H1 (cell line): ENCODE measurements at regions not wholly inside any gene's neighbourhood (a gene's known extent, or its start where the extent isn't known, plus 50 kb on each side); places are given as distances from the start of the nearest gene placed in this dataset.

Experiments used
- ASH2L ChIP-seq: fragments of 200-600, 300-600 bp; sonication (generic); IDR thresholded peaks from one replicate; pipeline ENCODE4 v1.7.1; 2017; ENCODE audit warnings: low read length
- GABPA ChIP-seq: IDR thresholded peaks from 2 replicates; pipeline ENCODE4 v1.6.1; 2011; ENCODE audit warnings: mild to moderate bottlenecking, low read length, moderate library complexity, borderline replicate concordance; ENCODE audit not compliant: insufficient read depth
- GTF2F1 ChIP-seq: IDR thresholded peaks from 2 replicates; pipeline ENCODE4 v1.6.1; 2012; ENCODE audit warnings: low read depth, low read length, improper control_type of control experiment, borderline replicate concordance
- JUND ChIP-seq: IDR thresholded peaks from 2 replicates; pipeline ENCODE4 v1.6.1; 2011; ENCODE audit warnings: mild to moderate bottlenecking, improper control_type of control experiment, low read length
- RFX5 ChIP-seq: IDR thresholded peaks from 2 replicates; pipeline ENCODE4 v1.6.1; 2011; ENCODE audit warnings: low read depth, low read length, improper control_type of control experiment, borderline replicate concordance
- SIX5 ChIP-seq: IDR thresholded peaks from 2 replicates; pipeline ENCODE4 v1.6.1; 2011; ENCODE audit warnings: mild to moderate bottlenecking, low read depth, low read length
- TCF12 ChIP-seq: IDR thresholded peaks from 2 replicates; pipeline ENCODE4 v1.6.1; 2011; ENCODE audit warnings: low read depth, mild to moderate bottlenecking, low read length
- ZNF274 ChIP-seq: IDR thresholded peaks from 2 replicates; pipeline ENCODE4 v1.7.0; 2012; ENCODE audit warnings: low read length, borderline replicate concordance; ENCODE audit errors: extremely low read depth
- TF ChIP-seq, protein P1 (sequence below), 3 experiments: IDR thresholded peaks; 1 replicate in 2 of 3; 2 replicates in 1 of 3; pipeline versions ENCODE4 v1.5.1 to v1.6.1; 2011; ENCODE audit warnings: low read length in 3 of 3, mild to moderate bottlenecking in 3 of 3, inconsistent platforms in 2 of 3, low read depth in 1 of 3, moderate library complexity in 1 of 3; ENCODE audit not compliant: insufficient read depth in 1 of 3; ENCODE audit errors: control extremely low read depth in 1 of 3

DNA sequence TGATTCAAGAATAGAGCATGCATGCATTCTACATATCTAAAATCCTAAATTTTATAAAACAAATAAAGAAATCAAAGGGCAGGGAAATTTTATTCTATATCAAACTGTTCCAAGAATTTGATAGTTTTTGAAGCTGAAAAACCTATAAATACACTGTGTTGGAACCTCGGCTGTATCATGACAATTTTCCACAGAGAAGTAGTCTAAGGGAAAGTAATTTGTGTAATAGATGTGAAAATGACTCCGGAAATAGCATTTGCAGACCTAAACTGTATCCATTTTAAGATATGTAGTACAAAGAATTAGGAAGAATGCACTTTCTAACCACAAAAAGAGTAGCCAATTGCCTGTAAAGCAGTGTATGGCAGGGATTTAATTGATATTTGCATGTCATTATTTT is 112.5 kb upstream of the WDR17 start (continued):
- TF ChIP-seq, protein P1, sequence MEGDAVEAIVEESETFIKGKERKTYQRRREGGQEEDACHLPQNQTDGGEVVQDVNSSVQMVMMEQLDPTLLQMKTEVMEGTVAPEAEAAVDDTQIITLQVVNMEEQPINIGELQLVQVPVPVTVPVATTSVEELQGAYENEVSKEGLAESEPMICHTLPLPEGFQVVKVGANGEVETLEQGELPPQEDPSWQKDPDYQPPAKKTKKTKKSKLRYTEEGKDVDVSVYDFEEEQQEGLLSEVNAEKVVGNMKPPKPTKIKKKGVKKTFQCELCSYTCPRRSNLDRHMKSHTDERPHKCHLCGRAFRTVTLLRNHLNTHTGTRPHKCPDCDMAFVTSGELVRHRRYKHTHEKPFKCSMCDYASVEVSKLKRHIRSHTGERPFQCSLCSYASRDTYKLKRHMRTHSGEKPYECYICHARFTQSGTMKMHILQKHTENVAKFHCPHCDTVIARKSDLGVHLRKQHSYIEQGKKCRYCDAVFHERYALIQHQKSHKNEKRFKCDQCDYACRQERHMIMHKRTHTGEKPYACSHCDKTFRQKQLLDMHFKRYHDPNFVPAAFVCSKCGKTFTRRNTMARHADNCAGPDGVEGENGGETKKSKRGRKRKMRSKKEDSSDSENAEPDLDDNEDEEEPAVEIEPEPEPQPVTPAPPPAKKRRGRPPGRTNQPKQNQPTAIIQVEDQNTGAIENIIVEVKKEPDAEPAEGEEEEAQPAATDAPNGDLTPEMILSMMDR (IDR thresholded peaks at IDR 0.05; ENCODE audit: control extremely low read depth in 1 of 3, insufficient read depth in 1 of 3, low read depth in 1 of 3, low read length in 3 of 3), result no peak
- TF ChIP-seq SIX5, result no peak
- TF ChIP-seq ASH2L, result no peak
- no peak for TF ChIP-seq JUND
- no peak for TF ChIP-seq RFX5
- no peak for TF ChIP-seq TCF12
- no peak for TF ChIP-seq ZNF274
- TF ChIP-seq GABPA, result no peak
- TF ChIP-seq GTF2F1, result no peak
